NCI-H226 (cell line): ENCODE measurements at regions not wholly inside any gene's neighbourhood (a gene's known extent, or its start where the extent isn't known, plus 50 kb on each side); places are given as distances from the start of the nearest gene placed in this dataset.

ENCODE experiments used
- DNase-seq: peaks from one replicate; pipeline ENCODE4 v3.0.0-alpha.2; 2015

DNA sequence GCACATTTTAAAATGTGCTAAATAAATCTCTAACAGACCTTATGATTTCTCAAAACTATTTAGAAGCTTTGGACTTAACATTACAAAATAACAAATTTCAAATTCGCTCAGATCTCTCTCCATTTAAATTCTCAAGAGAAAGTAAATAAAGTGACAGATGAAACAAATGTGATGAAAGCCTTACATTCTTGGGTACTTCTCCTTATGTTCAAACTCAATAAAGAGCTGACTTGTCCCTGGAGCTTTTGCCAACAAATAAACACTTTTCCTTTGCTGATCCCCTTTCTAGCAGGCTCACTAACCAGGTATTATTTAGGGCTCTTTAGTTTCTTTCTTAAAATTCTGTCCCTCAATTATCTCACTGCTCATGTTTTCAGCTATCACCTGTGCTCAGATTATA is 259.1 kb upstream of the ARPP21 start:
- DNase-seq, result no peak

DNA sequence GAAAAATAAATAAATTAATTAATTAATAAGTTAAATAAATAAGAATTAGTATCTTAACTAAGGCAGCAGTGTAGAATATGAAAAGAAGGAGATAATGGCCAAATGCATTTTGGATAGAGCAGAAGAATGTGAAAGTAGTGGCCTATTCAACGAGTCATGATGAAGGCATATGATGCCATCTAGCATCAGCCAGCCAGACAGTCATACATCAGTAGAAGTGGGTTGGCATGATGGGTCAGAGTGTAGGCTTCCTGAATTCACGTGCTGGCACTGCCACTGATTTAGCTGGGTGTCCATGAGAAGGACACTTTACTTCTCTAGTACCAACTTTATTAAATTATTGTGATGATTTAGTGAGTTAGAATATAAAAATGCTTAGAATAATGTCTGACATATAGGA is 256.1 kb upstream of the ARPP21 start:
- DNase-seq, result no peak

DNA sequence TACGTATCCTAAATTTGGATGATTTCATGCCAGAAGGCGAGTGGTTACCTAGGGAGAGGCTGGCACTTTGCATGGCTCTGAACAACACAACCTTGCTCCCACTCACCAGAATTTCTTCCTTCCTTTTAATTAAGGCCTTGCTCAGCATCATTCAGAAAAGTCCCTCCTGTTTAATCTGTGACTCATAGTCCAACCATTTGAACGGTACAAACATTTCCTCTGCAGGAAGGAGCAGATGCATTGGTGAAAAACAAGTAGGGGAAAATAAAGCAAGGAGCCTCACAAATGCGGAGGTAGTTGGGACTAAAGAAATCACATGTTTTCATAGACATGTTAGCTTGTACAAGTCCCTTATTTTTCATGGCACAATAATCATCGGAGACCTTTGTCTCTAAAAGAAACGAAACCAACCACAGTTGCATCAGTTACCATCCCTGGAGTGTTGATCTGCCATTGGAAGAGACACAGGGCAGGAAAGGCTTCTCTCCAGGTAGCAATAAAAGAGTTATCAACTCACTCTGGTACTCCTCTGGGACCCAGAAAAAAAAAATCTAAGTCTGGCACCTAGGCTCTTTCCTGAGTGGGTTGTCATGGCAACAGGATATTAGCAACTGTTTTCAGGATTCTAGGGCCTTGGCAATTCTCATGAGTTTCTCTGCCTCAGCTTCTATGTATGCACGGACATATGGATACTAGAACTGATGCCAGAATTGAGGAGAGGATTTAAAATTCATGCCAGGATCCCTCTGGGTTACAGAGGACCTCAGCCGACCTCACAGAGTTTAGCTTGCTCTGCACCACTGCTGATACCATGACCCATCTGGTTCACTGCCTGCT is 255.4 kb upstream of the ARPP21 start:
- no peak for DNase-seq

DNA sequence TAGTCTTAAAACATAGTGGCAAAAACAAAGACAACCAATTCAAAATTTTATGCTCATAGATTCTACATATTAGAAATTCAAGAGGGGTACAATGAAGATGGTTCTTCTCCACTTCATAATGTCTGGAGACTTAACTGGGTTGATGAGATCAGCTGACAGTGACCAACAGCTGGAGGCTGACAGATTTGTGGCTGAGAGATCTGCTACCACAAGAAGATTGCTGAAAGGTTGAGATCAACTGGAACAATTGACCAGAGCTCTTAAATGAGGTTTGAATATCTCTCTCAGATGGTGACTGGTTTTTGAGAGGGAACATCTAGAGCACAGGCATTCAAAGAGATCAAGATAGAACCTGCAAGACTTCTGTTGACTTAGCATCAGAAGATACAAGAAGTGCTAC is 254.1 kb upstream of the ARPP21 start:
- no peak for DNase-seq

DNA sequence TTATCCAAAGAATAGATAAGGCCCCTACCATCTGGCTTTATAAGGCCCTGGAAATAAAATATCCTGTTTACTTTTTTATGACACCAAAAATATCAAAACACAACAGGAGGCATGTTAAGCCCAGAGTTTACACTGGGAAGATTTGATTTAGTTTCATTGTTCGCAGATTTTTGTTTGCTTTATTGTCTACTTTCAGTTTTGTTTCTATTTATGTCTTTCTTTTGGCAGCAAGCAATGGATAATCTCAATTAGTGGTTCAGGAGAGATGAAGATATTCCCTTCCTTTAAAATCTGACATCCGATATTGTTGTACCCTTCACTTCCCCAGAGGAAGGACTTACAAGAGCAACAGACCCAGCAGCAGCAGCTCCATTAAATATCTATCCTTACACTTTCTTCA is 249.4 kb upstream of the ARPP21 start:
- no peak for DNase-seq

DNA sequence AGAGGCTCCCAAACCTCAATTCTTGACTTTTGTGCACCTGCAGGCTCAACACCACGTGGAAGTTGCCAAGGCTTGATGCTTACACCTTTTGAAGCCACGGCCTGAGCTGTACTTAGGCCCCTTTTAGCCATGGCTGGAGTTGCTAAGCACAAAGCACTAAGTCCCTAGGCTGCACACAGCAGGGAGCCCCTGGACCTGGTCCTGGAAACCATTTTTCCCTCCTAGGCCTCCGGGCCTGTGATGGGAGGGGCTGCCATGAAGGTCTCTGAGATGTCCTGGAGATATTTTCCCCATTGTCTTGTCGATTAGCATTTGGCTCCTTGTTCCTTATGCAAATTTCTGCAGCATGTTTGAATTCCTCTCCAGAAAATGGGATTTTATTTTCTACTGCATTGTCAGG is 247.1 kb upstream of the ARPP21 start:
- no peak for DNase-seq

DNA sequence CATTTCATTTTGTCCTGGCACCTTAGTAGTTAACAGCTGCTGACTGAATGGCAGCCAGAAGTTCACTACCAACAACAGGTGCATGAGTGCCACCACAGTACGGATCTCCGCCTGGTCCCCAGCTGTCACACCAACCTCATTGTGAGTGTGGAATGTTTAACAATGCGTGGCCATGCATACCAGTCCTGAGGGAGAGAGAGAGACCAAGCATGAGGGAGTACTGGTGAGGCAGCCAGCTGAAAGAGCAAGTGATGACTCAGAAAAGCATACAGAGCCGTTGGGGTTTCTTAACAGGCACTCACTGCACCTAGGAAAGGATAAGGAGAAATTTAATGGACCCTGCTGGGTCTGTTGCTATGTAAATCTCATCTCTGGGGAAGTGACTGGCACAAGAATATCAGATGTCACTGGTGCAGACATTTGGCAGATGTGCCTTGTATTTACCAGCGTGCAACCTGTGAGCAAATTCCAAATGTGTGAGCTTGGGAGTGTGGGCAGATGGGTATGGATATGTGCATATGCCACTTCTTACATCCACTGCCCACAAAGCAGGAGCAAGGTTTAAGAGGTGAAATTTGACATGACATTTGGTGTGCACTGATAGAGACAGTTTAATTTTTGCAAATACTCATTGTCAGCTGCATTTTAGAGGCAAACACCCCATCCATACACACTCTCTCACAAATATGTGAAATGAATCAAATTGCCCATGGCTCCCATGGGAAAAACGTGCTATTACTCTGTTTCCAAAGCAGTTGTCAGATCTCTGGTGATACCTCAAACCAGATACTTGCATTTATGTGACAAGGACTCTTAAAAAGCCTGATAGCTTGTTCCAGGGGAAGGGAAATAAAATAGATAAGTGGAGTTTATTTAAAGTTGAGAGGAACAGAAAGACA is 245.2 kb upstream of the ARPP21 start:
- DNase-seq, result no peak

DNA sequence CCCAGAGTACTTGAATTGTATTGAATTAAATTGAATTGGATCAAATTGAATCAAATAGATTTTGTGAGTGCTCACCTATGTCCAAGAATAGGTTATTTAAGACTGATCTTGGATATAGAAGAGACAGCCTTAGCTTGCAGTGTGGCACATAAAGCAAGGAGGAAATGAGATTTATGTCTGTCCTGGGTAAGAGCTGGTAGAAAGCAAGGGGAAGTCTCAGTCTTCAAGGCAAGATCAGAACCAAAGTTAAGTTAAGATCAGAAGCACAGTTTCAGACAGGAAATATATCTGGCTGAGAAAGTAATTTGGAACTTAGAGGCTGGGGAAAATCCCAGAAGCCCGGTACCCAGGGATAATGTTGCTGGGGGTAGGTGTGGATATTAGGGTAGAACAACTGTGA is 244.4 kb upstream of the ARPP21 start:
- DNase-seq, result no peak

DNA sequence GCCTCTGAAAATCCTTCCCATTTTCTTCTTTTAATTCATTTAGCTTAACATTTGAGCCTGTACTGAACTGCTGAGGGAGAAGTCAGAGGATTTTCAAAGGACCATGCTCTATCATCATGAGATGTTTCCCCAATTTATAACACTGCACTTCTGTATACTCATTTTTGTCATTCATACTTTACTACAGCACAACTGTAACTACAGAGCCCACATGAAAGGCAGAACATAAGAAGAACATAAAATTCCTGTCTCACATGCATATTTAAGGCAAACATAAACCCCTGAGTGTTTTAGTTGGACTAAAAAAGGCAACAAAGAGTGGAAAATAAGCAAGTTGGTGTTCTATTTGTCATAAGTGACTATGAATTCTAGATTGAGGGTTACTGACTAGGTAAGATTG is 237.7 kb upstream of the ARPP21 start:
- DNase-seq, result no peak

DNA sequence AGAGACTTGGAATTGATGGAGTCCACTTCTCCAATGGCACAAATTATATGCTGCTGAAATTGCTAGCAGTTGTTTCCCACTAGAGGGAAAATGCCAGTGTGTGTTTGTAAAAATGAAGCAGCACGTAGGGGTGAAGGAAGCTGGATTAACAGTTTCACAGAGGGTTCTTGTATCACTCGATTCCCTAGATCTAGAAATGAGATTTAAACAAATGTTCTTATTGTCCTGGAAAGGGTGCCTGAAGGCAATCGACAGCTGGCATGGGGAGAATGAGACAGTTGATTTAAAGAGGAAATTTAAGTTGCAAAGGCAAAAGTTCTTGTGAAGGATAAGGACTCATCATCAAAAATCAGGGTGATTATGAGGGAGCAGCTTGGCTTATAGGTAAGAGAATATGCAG is 234.8 kb upstream of the ARPP21 start:
- no peak for DNase-seq

DNA sequence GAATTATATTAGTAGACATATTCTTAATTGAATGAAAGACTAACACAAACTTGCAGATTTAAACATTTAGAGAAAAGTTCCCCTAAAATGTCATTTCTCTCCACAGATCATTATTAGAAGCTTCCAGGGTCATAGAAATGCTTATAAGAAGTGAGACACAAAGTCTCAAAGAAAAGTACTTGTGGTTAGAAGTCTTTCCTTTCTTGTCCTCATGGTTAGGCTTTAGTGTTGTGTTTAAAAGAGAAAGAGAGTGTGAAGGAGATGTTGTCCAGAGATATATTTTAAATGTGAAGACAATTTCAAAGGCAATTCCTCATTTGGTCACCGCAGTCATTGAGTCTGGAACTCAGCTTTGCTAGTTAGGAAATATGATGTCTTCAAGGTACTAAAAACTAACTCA is 230.4 kb upstream of the ARPP21 start:
- no peak for DNase-seq

DNA sequence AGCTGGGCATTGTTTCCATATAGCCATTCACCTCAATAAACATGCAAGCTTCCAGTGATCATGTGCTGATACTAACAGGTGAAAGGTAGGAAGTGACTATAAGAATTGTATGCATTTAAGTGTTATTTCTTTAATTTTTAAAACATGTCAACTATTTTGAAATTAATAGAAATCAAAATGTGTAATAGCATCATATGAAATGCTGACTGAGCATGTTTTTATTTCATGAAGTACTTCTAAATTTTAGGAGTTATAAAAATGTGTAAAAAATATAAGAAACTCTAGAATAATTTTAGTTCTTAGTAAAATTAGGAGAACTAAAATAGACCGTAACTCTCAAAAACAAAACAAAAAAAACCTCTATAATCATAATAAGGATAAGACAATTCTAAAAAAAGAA is 229.3 kb upstream of the ARPP21 start:
- no peak for DNase-seq

DNA sequence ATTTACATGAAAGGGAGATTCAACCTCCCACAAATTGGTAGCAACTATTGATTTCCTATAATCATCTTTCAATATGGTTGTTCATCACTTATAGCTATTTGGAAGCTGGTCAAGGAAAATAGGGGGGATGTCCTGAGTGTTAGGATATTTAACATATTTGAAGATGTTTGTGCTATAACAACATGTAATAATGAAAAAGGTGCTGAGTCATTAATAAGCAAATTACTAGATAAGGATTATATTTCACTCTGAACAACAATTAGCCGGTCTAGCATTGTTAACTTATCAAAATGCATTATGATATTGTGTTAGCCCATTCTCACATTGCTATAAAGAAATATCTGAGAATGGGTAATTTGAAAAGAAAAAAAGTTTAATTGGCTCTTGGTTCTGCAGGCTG is 225.8 kb upstream of the ARPP21 start:
- DNase-seq, result no peak

DNA sequence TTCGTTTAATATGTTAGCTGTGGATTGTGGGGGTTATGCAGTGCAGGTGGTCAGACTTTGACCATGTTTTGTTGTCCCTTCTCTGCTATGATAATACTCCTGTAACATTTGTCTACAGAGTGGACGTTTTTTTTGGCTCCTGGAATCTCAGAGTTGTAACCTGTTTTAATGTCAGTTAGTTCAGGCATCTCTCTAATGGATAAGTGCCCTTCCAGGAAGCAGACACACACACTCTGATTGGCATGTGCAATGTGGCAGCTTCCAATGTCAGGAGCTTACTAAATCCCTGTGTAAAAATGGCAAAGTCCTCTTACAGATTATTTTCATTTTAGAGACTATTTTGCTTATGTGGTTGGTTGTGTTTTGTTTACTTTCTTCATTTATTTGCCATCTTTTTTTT is 222.2 kb upstream of the ARPP21 start:
- no peak for DNase-seq

DNA sequence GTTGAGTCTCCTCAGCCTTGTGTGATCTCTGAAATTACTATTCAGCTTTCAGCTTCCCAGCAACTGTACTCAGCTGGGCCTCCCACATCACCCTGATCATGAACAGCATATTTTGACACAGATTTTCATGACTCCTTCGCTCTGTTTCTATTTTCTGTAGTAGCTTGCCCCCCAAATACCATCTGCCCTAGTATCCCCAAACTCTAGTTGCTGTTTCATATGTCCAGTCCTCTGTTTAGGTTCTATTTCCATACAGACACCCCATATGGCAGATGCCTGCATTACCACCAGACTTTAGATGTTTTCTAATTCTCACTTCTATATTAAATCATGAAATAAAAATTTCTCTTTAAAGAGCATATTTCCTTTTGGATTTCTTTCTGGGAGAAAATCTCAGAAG is 217.2 kb upstream of the ARPP21 start:
- no peak for DNase-seq

DNA sequence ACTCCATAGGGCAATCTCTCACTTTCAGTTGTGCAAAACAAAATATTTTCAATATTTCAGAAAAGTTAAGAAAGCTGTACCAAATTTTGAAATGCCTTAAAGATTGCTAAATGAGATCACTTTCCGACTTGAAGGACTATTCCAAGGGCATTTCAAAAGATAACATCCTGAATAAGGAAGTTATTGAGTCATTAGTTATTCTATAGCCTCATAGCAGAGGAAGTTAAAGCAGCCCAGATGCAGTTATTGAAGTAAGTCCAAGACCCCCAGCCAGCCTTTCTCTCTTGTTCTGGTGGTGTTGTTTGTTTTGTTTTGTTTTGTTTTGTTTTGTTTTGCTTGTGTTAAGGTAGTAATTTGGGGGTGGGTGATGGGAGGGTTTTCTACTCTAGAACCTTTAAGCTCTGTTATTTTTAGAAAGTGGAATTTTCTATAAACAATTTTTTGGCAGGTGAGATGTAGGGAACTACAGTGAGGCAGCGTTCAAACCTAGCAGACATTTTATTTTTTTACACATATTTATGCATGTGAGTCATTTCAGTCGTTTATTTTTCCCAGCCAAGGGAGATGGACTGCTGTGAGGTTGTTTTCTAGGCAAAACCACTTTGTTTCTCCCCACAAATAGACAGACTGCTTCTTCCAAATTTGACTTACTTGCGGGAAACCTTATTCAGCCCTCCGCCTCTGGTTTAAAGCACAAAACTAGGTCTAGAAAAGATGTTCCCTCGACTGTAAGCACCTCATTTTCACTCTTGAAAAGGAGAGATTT is 216.3 kb upstream of the ARPP21 start:
- no peak for DNase-seq

DNA sequence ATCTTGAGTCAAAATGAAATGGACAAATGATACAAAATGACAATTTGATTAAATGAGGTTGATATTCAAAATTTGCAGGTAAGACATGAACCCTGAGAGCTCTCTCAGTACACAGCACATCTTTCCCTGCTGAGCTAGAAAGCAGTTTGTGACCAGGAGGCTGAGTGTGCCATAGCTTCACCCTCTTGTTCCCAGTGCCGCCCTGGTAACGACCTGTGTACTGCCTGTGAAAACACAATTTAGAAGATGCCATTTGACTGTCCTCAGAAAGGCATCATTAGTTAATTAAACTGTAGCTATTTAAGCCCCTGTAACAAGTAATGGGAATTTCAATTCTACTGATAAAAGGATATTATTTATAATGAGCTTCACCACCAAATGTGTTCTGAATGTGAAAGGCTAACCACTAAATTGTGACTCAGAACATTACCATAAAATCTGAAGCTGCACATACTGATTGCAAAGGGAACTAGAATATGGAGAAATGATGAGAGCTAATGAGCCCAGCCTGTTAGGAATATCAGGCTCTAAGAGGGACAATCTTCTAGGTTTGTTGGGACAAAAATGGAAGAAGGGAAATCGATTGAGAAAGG is 212.9 kb upstream of the ARPP21 start:
- DNase-seq, result no peak

DNA sequence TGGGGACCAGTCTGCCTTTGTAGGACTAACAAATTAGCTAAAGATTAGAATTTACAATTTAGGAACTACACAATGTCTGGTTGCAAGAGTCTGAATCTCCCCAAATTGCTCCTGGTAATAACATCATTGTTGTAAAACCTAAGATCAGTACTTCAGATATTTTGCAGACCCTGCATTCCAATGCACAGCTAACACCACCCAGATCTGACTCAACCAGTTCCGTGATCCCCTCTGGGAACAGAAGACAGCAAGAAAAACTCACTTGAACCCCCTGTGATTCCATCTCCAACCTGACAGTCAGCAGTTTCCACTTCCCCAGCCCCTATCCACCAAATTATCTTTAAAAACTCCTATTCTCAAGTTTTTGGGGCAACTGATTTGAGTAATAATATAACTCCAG is 201.9 kb upstream of the ARPP21 start:
- DNase-seq, result no peak

DNA sequence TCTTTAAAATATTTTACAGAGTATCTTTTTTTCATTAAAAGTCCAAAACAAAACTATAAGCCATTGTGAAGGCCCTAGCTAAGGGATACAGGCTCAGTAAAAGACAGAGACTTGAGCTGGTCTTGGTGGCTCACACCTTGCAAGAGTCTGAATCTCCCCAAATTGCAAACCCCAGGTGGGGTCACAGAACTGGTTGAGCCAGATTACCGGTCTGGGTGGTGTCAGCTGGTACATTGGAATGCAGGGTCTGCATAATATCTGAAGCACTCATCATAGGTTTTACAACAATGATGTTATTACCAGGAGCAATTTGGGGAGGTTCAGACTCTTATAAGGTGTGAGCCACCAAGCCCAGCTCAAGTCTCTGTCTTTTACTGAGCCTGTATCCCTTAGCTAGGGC is 201.2 kb upstream of the ARPP21 start:
- no peak for DNase-seq

DNA sequence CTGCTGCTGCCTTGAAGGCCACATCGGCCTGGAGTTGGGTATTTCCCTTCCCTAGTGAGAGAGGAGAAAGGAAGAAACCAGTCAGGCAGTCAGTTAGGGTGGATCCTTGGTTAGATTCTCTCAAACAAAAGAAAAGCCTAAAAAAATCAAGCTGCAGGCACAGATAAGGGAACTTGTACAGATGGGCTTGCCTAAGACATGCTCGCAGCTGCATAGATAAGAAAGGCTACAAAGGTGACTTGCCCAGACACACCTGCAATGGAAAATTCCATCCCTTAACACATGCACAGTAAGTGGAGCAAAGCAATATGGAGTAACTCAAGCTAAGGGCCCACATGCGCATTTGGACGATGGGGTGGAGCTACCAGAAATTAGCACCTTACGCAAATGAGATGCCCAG is 199.7 kb upstream of the ARPP21 start:
- DNase-seq, result no peak

DNA sequence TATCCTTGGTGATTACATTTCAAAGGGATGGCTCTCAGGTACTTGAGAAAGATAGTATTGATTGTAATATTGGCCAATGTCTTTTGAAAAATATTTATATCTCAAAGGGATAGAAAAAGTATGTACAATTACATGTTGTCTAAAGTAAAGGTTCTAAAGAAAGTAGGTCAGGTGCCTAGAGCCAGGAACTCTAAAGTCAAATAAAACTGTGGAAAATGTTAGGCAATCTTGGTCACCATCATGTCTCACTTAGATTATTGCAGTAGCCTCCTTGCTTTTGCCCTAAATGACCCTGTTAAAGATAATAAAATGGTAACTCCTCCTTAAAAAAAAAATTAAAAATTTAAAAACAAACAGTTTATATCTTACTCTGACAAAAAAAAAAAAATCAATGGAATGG is 198.5 kb upstream of the ARPP21 start:
- no peak for DNase-seq

DNA sequence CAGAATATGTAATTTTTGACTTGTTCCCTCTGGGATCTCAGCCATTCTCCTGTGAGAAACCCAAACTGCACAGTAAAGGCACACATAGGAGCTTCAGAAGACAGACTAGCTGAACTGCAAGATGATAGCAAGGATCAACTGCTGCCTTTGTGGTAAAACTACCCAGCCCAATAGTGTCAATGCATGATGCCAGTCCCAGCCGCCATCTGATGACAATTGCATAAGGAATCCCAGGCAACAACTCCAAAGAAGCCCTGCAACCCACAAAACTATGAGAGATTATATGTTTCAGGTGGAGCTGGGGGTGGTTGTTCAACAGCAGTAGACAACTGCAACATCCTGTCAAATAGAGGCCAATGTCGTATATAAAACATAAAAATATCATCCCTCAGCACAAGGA is 192.4 kb upstream of the ARPP21 start:
- no peak for DNase-seq

DNA sequence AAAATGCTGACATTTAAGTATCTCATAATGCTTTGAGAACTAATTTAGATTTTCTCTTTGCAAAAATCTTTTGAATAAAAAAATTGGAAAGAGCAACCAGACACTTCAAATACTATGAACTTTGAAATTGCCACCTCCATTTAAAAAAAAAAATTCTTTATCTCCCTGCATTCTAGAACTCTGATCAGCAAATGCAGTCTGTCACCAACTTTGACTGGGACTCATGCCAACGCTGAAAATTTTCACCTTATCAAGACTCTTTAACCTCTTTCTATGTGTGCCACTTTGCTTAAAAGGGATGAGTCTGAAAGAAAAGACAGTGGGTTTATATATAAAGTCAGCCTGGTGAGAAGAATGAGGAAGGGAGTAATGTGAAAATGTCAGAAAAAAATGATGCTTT is 191.2 kb upstream of the ARPP21 start:
- DNase-seq, result no peak
